ENCODE measurements at regions not wholly inside any gene's neighbourhood (a gene's known extent, or its start where the extent isn't known, plus 50 kb on each side); places are given as distances from the start of the nearest gene placed in this dataset.
"Not testable (repeated sequence)": the region's sequence is repeated elsewhere in the genome, so short reads cannot be mapped to it uniquely, and the experiment has no call there.

DNA sequence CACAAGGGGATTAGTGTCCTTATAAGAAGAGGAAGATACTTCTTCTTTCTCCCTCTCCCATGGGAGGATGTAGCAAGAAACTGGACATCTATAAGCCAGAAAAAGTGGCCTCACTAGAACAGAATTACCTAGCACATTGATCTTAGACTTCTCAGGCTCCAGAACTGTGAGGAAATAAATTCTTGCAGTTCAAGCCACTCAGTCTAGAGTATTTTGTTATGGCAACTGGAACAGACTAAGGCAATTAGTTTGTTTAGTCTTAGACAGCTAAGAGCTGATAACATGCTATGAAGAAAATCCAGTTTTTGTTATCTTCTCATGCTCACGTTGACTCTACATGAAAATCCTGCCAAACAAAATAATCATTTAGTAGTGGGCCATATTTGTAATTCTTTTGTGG, 627.6 kb upstream of the PHF14 start:
- no peak for DNase-seq

DNA sequence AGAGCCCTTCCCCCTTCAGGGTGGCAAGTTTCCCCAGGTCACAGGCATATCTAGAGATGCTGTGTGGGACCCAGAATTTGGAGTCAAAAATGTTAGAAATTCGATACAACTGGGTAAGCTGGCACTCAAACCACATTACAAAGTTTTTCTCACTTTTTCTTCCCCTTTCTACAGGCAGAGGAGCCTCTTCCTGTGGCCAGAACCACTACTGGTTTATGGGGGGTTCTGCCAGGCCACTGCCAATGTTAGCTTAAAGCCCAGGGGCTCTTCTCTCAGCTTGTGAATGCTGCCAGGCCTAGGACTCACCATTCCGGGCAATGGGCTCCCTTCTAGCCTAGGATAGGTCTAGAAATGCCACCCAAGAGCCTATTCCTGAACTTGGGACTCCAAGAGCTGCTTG, 617.9 kb upstream of the PHF14 start:
- no peak for DNase-seq

DNA sequence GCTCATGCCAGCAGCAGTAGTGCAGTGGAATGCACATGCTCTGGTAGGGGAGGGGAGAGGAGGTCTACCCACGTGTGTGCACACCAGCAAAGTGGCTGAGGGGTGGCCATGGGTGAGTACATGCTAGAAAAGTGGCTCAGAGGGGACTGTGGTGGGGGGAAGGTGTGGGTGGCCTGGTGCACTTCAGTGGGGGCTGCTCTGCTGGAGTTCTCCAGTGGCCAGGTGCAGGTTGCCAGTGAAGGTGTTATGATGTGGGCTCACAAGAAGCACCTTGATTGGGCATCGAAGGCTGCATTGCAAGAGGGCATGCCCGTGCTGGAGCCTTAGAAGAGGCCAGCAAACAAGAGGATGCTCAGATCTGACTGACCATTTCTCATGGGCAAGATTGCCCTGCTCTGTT, 613.6 kb upstream of the PHF14 start:
- no peak for DNase-seq

DNA sequence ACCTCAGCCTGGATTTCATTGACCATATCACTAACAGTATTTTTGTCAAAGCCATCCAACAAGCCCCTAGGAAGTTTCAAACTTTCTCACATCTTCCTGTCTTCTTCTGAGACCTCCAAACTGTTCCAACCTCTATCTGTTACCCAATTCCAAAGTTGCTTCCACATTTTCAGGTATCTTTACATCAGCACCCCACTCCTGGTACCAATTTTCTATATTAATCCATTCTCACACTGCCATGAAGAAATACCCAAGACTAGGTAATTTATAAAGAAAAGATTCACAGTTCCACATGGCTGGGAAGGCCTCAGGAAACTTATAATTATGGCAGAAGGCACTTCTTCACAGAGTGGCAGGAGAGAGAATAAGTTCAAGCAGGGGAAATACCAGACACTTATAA, 571.9 kb upstream of the PHF14 start:
- DNase-seq, result no peak

DNA sequence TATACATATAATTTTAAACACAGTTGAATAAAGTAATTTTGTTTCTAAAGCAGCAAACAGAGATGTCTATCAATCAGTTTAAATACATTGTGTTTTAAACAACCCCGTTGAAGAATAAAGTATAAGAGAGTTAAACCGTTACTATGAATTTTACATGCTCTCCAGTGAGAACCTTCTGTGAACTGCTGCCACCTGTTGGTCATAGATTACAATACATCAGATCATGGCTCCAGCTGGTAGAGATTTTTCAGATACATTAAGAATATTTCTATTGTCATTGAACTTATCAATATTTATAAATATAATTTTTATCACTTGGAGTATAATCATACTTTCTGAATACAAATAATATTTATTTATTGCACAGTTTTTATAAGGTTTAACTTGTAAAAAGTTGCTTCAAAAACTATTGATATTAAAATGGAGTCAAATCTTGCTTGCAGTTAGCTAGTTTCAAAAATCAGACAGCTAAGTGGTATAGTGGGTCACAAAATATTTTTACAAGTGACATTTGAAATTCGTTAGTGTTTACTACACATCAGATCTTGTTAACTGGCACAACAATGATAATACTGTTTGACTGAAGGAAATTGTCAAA, 561.2 kb upstream of the PHF14 start:
- DNase-seq, result peak; percentile 20

DNA sequence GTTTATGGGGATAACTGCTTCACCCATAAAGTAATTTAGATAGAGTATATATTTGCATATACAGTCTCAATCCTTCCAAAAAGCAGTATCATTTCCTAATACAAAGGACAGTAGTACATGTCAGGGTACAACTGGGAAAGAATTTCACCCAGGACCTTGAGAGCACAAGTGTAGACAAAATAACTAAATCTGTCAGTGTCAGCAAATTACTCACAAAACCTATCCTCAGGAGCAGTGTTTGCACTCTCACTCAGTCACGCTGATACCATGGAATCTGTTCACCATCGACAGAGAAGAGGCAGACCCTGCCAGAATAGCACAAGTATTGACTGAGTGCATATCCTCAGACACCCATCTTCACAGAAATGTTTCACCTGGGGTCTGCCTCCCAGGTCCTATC, 554.7 kb upstream of the PHF14 start:
- no peak for DNase-seq

DNA sequence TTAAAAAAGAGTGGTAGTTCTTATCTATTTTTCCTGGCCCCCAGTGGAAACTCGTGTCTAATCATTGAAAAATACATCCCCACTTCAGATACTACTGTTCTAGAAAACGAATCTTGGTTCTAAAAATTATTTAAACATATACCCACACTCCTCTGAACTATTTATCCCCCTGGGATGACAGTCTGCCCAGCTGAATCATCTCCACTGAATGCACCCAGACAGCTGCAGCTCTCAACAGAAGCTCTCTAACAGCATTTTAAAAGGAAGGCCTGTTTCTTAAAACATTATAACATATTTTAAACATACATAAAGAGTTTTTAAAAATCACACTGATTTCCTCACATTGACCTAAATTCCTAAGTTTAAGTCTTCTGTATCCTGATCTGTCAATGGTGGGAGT, 544.6 kb upstream of the PHF14 start:
- DNase-seq, result no peak

DNA sequence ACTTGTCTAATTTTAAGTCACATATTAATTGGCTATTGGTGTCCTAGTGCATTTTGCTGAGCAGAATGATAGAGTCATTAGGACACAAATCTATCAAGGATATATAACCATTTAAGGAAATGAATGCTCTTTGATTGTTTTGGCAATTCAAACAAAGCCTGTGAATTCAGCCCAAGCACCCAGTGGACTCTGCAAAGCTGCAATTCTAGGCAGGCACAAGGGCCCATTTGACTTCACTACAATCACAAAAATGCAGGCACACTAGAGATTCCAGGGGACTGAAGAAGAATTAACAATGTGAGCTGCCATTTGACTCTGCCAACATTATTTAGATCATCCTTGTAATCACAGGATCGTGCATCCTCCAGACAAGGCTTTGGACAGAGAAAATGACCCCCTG, 544.2 kb upstream of the PHF14 start:
- DNase-seq, result no peak

DNA sequence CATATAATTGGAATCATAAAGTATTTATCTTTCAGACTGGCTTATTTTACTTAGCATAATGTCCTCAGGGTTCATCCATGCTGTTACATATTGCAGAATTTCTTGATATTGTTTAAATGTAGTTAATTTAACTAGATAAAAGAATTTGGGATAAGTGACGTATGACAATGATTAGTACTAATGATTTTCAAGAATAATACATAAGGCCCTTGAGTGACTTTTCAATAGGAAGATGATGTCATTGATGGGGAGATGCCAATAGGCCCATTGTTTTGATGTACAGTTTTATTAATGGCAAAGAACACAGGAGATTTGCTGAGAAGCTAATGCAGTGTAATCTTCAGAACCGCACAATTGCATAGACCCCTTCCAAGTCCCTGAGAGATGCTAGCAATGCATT, 537.4 kb upstream of the PHF14 start:
- DNase-seq, result no peak

DNA sequence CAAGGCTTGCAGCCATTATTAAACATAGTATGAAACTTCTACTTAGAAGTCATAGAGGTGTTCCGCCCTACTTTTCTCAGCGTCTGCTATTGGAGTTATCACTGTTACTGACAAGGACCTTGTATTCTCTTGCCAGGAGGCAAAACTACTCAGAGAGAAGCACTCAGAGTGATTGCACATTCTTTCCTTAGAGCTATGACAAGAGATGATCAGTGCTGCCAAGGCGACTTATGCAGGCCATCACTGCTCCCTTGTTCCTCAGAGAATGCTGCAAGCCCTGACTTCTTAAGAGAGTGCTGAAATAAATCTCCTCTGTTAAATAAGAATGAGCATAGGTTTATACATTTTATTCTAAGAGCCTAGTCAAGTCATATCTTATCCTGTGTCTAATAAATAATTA, 534.6 kb upstream of the PHF14 start:
- no peak for DNase-seq

DNA sequence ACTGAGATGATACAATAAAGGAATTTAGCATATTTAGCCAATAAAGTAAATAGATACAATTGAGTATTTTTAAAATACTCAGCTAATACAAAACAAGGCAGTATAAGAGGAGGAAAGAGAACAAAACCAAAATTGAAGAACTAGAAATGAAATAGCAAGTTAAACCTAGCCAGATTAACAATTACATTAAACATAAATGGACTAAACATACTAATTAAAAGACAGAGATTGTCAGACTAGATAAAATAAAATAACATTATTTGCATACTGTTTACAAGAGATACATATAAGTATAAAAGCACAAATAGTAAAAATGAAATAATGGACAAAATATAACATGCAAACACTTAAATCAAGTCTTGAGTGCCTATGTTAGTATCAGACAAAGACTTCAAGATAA, 517.7 kb upstream of the PHF14 start:
- no peak for DNase-seq

DNA sequence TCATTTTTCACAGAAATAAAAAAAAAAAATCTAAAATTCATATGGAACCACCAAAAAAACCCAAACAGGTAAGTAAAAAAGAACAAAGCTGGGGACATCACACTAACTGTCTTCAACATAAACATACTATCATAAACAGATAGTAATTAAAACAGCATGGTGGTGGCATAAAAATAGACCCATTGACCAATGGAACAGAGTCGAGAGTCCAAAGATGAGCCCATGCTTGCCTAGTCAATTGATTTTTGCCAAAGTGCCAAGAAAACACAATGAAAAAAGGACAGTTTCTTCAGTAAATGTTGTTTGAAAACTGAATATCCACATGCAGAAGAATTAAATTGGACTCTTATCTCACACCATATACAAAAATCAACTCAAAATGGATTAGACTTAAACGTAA, 513.2 kb upstream of the PHF14 start:
- DNase-seq, result no peak

DNA sequence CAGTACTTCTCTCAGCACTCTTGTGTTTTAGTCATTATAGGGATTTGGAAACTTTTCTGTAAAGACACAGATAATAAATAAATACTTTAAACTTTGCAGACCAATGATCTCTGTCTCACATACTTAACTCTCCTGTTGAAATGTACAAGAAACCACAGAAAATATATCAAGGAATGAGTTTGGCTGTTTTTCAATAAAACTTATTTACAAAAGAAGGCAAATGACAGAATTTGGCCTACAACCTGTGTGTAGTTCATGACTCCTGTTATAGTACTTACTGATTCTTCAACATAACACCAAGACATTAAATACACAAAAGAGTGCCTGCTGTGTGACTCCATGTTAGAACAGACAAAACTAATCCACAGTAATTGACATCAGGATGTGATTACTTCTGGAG, 510.0 kb upstream of the PHF14 start:
- DNase-seq, result no peak

DNA sequence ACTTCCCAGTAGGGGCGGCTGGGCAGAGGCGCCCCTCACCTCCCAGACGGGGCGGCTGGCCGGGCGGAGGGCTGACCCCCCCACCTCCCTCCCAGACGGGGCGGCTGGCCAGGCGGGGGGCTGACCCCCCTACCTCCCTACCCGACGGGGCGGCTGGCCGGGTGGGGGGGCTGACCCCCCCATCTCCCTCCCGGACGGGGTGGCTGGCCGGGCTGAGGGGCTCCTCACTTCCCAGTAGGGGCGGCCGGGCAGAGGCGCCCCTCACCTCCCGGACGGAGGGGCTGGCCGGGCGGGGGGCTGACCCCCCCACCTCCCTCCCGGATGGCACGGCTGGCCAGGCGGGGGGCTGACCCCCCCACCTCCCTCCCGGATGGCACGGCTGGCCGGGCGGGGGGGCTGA, 508.1 kb upstream of the PHF14 start:
- not testable (repeated sequence) for DNase-seq

DNA sequence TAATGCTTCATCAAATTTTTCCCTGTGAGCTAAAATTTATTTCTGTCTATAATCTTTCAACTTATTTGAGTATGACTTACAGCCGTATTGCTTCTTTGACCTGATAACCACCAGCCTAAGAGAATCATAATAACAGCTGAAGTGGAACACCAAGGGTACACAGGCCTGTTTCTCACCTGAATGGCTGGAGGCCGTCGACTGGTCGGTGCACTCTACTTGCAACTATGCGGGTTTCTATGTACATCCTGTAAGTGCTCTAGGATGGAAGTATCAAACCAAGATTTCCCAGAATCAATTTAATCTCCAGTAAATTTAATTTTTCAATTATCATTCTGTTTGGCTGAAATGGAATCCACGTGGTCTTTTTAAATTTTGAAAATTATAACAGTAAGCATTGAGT, 504.8 kb upstream of the PHF14 start:
- DNase-seq, result no peak

DNA sequence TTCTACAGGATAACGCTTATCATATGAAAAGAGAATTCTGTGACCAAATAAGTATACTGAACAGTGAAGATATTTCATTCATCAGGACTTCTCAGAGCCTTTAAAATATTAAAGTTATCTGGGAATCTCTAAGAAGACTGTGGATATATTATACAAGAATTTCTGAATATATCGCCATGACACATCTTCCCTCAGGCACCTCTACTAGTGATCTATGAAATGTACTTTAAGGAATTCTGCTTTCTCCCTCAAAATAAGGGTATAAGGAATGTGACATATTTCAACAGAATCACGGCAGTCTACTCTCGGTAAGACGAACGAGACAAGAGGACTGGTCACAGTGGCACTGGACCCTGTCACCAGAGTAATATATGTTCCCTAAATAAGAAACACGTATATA, 504.2 kb upstream of the PHF14 start:
- DNase-seq, result no peak

DNA sequence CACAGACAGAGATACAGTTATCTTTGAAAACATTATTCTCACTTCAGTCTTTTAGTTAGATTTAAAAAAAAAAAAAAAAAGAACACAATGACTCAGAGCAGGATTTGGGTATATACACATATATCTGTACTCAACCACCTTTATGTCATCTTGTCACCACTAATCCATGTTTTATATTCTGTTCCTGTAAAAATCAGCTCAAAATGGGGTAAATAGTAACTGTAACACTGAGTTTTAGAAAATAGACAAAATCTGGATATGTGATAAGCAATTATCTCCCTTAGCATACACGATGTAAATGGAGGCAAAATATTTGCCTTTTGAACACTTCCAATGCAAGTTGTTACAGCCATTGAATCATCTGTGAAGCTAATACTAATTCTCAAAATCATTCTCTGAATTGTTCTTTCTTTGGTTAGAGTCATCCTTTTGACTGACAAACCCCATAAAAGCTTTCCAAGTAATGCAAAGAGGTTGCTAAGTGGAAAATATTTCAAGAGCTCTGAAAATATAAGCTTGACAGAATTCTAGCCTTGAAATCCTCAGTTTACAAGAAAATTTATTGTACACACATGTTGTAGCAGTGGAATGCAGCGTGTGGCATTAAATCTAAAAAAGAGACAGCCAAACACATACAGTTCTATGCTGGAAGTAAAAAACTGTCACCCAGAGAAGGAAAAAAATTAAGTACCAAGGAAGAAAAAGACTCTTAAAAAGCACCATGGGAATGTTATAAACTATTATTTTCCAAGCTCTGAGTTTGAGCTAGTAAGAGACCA, 502.2 kb upstream of the PHF14 start:
- no peak for DNase-seq

DNA sequence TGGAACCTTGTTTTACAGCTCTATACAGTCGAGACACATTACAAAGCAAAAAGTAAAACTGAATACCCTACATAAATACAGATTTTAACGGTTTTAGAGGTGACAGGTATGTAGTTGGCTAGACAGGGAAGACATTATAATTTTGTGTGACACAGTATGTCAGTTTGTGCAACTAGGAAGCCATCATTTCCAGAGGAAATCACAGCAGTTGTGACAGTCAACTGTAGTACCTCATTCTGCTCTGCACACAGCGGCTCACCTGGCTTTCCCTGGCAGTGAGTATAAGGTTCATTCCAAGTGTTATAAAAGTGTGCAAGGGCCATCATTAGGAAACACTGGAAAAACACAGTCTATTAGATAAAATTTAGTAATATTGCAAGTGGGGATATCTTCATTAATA, 501.6 kb upstream of the PHF14 start:
- no peak for DNase-seq

DNA sequence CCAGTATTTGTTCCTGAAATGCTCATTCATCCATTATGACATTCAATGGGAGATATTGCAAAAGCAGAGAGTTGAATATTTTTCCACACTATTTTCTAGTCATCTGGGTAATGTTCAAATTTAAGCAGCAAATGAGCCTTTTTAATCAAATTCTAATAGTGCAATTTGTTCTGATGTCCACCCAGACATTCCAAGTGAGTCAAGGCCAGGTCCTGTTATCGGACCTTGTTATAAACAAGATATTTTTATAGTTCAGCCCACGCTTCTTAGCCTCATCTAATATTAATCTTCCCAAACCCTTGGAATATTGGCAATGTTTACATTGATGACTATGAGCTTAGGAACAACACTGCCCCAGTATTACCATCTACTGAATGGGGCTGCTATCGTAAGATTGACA, 500.1 kb upstream of the PHF14 start:
- DNase-seq, result no peak

DNA sequence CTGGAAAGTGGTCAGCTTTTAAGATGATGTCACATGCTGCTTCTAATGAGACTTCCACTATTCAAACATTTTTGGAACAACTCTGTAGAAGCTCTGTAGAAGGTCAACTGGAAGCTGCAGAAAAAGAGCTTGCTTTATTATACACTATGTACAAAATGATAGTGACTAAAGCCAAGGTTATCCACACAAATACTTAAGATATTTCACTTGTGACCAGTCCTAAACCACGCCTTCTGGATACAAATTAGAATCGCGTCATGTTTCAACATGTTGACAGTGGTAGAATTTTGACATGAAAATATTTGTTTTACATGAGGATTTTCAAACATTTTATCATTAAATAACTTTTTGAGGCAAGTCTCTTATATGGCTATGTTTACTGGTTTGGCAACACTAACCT, 499.6 kb upstream of the PHF14 start:
- DNase-seq, result no peak

DNA sequence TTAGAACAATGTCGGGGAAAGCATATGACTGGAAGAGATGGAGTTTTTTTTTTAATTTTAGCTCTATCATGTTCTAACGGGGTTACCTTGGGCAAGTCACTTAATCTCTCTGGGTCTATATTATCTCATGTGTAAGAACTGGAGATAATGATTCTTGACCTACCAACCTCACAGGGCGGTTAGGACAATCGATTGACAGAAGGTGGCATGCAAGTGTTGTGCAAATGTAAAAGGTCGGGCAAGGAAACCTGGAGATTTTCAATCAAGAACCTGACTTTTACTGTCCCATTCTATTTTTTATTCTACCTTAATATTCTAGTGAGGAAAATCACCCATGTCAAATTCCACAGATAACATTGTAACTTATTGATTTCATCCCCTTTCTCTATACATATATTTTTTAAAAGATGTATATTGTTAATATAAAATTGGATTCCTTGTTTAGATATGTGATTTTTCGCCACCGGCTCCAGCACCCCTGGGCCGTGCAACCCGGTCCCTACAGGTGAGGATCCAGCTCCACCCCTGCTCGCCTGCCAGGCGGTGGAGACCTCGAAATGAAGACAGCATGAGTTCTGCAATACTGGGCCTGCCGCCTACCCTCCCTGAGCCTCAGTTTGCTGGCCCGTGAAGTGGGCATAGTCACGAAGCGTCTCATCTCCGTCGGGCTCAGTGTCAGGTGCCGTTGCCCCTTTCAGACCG, 497.6 kb upstream of the PHF14 start:
- no peak for DNase-seq

DNA sequence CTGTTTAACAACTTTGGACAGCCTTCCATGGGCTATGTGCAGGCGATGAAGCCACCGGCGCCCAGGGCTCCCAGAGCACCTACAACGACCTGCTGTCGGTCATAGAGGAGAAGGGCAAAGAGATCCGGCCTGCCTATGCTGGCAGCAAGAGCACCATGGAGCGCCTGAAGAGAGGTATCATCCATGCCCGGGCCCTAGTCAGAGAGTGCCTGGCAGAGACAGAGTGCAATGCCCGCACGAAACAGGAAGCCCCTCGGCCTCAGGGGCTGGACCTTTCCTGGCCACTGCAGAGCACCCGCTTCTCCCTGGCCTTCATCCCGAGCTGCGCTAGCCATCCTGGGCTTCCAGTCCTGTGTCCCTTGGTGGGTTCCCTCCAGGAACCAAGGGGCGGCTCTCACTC, 497.0 kb upstream of the PHF14 start:
- no peak for DNase-seq

DNA sequence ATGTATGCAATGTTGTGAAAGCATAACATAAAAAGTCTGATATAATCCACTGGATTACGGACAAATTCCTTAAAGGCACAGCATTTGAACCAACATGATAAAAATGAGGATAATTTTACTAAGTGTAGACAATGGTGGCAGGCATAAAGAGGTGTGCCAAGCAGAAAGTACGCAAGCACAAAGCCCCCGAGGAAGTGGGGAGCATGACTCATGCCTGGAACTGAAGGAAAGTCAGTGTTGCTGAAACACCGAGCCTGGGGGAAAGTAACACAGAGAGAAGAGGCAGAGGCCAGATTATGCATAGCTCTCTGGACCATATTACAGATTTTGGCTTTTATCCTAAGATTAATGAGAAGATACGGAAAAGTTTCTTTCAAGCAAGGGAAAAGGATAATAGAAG, 490.0 kb upstream of the PHF14 start:
- DNase-seq, result no peak

DNA sequence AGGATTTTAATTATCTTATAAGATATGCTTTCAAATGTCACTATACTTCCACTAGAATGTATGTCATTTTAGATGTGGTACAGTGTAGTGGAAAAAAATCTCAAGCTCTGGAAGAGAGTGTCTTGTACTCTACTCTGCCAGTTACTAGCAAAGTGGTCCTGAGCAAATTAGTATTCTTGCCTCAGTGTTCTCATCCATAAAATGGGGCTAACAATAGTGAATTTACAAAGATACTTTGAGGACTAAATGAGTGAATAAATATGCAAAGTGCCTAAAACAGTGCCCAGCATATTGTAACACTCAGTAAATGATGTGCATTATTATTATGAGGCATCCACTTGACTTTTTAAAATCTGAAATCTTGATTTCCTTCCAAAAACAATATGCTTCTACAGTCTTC, 488.9 kb upstream of the PHF14 start:
- DNase-seq, result no peak
